ENCODE measurements at regions not wholly inside any gene's neighbourhood (a gene's known extent, or its start where the extent isn't known, plus 50 kb on each side); places are given as distances from the start of the nearest gene placed in this dataset.

DNA sequence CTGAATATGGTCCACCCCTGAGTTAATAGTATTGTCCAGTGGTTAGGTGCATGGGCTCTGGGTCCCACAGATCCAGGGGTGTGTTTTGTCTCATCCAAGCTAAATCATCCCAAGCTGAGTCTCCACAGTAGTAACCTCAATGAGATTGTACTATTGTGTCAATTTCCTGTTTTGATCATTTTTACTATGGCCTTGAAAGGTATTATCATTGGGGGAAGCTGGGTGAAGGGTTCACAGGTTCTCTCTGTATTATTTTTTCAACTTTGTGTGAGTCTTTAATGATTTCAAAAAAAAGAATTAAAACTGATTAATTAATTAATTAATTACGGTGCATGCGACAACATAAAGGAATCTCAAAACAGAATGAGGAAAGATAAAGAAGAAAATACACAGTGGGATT lies 266.1 kb downstream of the MN1 start:
- no TSS peak for BruUV-seq (replicated peaks)
- ChIA-PET POLR2A (ENCODE audit: low non-redundant PET) (no interaction called here), CTCF (no interaction called here)
- no peaks in the 10 kb centered on the region for H3K27me3 ChIP-seq (replicated peaks; ENCODE audit: insufficient read depth, low read depth, low read length, poor library complexity)
- peaks cover 8% of the 10 kb centered on the region for H3K4me1 ChIP-seq (ENCODE audit: insufficient read depth, low read length, poor library complexity, severe bottlenecking)
- H3K4me3 ChIP-seq (ENCODE audit: low read depth, low read length, poor library complexity, severe bottlenecking) = no peak overlapping the region
- H3K36me3 ChIP-seq (ENCODE audit: insufficient read depth, low read length, poor library complexity, severe bottlenecking) = no peaks in the 10 kb centered on the region
- DNase-seq (ENCODE audit: low spot score) = no peak
- no peaks in the 10 kb centered on the region for H3K9me3 ChIP-seq (ENCODE audit: low read depth, low read length, poor library complexity, severe bottlenecking)
- TF ChIP-seq CTCF (conservative IDR thresholded peaks at IDR 0.05; ENCODE audit: low read depth, low read length) (no peak), EZH2 (IDR thresholded peaks at IDR 0.05; ENCODE audit: borderline replicate concordance, low read depth, low read length, poor library complexity, severe bottlenecking) (no peak)
- intact Hi-C loops (cut with micrococcal nuclease; ENCODE audit: unreplicated experiment) = no loop called here
- H3K27ac ChIP-seq (ENCODE audit: low read depth, low read length, poor library complexity, severe bottlenecking) = no peak overlapping the region

GRCh38 chr22:27537501-27537900 lies 264.1 kb downstream of the MN1 start:
- POLR2A ChIA-PET (ENCODE audit: low non-redundant PET) = no interaction called here
- H3K4me1 ChIP-seq (ENCODE audit: insufficient read depth, low read length, poor library complexity, severe bottlenecking) = peaks cover 8% of the 10 kb centered on the region
- CTCF ChIA-PET = interaction anchor here (0.6 kb wide), 1 partner anchor 163 kb away, joined by 3 read pairs; no protein-coding TSS in a partner anchor
- no peaks in the 10 kb centered on the region for H3K9me3 ChIP-seq (ENCODE audit: low read depth, low read length, poor library complexity, severe bottlenecking)
- no TSS peak for BruUV-seq (replicated peaks)
- H3K36me3 ChIP-seq (ENCODE audit: insufficient read depth, low read length, poor library complexity, severe bottlenecking) = no peaks in the 10 kb centered on the region
- H3K4me3 ChIP-seq (ENCODE audit: low read depth, low read length, poor library complexity, severe bottlenecking) = no peak overlapping the region
- DNase-seq (ENCODE audit: low spot score) = peak; percentile 15
- no peak overlapping the region for H3K27ac ChIP-seq (ENCODE audit: low read depth, low read length, poor library complexity, severe bottlenecking)
- intact Hi-C loops (cut with micrococcal nuclease; ENCODE audit: unreplicated experiment) = no loop called here
- H3K27me3 ChIP-seq (replicated peaks; ENCODE audit: insufficient read depth, low read depth, low read length, poor library complexity) = no peaks in the 10 kb centered on the region
- TF ChIP-seq EZH2 (IDR thresholded peaks at IDR 0.05; ENCODE audit: borderline replicate concordance, low read depth, low read length, poor library complexity, severe bottlenecking) (no peak), CTCF (conservative IDR thresholded peaks at IDR 0.05; ENCODE audit: low read depth, low read length) (no peak)

DNA sequence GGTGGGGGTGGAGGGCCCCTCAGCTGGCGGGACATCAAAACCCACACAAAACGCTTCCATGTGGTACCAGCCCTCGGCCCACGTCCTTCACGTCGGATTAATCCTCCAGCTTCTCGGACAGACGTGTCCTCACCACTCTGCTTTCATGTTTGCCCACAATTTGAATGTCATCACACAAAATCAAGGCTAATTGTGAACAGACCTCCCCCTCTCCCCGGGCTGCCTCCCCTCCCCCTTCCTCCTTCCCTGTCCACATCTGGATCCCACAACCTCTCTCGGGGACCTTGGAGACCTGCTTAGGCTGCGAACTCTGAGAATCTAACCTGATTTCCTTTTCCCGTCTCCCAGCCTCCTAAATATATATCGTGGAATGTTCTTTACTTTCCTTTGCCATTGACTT lies 262.9 kb downstream of the MN1 start:
- Histone ChIP-seq H3K27me3 (replicated peaks; ENCODE audit: insufficient read depth, low read depth, low read length, poor library complexity) (no peaks in the 10 kb centered on the region), H3K36me3 (ENCODE audit: insufficient read depth, low read length, poor library complexity, severe bottlenecking) (no peaks in the 10 kb centered on the region), H3K4me3 (ENCODE audit: low read depth, low read length, poor library complexity, severe bottlenecking) (no peak overlapping the region), H3K27ac (ENCODE audit: low read depth, low read length, poor library complexity, severe bottlenecking) (no peak overlapping the region), H3K4me1 (ENCODE audit: insufficient read depth, low read length, poor library complexity, severe bottlenecking) (peaks cover 8% of the 10 kb centered on the region), H3K9me3 (ENCODE audit: low read depth, low read length, poor library complexity, severe bottlenecking) (no peaks in the 10 kb centered on the region)
- no peak for DNase-seq (ENCODE audit: low spot score)
- intact Hi-C loops (cut with micrococcal nuclease; ENCODE audit: unreplicated experiment) = no loop called here
- ChIA-PET CTCF (no interaction called here), POLR2A (ENCODE audit: low non-redundant PET) (no interaction called here)
- BruUV-seq (replicated peaks) = no TSS peak
- no peak for TF ChIP-seq CTCF (conservative IDR thresholded peaks at IDR 0.05; ENCODE audit: low read depth, low read length)
- TF ChIP-seq EZH2 (IDR thresholded peaks at IDR 0.05; ENCODE audit: borderline replicate concordance, low read depth, low read length, poor library complexity, severe bottlenecking) = no peak

All from A673 (cell line).